ENCODE measurements at regions not wholly inside any gene's neighbourhood (a gene's known extent, or its start where the extent isn't known, plus 50 kb on each side); places are given as distances from the start of the nearest gene placed in this dataset.

- H3K4me3 ChIP-seq (ENCODE audit: low read depth, low read length), result no peak overlapping the region
- TF ChIP-seq CTCF (IDR thresholded peaks at IDR 0.05; ENCODE audit: insufficient read depth, low read depth, low read length), result no peak
- DNase-seq (ENCODE audit: low read depth), result no peak
These were observed 183.6 kb downstream of the ABHD5 start for GRCh38 chr3:43874290-43874689.

- TF ChIP-seq CTCF (IDR thresholded peaks at IDR 0.05; ENCODE audit: insufficient read depth, low read depth, low read length), result no peak
- no peak overlapping the region for H3K4me3 ChIP-seq (ENCODE audit: low read depth, low read length)
- DNase-seq (ENCODE audit: low read depth), result no peak
These were observed 184.0 kb downstream of the ABHD5 start for GRCh38 chr3:43874731-43875130.

GRCh38 chr3:43876648-43877047 is 185.9 kb downstream of the ABHD5 start:
- no peak for DNase-seq (ENCODE audit: low read depth)
- H3K4me3 ChIP-seq (ENCODE audit: low read depth, low read length), result no peak overlapping the region
- no peak for TF ChIP-seq CTCF (IDR thresholded peaks at IDR 0.05; ENCODE audit: insufficient read depth, low read depth, low read length)

GRCh38 chr3:43879166-43879565 is 188.4 kb downstream of the ABHD5 start:
- TF ChIP-seq CTCF (IDR thresholded peaks at IDR 0.05; ENCODE audit: insufficient read depth, low read depth, low read length), result peak; percentile 25
- DNase-seq (ENCODE audit: low read depth), result no peak
- no peak overlapping the region for H3K4me3 ChIP-seq (ENCODE audit: low read depth, low read length)

GRCh38 chr3:43882976-43883680 is 192.4 kb downstream of the ABHD5 start:
- no peak for DNase-seq (ENCODE audit: low read depth)
- no peak overlapping the region for H3K4me3 ChIP-seq (ENCODE audit: low read depth, low read length)
- no peak for TF ChIP-seq CTCF (IDR thresholded peaks at IDR 0.05; ENCODE audit: insufficient read depth, low read depth, low read length)

- DNase-seq (ENCODE audit: low read depth), result no peak
- H3K4me3 ChIP-seq (ENCODE audit: low read depth, low read length), result no peak overlapping the region
- TF ChIP-seq CTCF (IDR thresholded peaks at IDR 0.05; ENCODE audit: insufficient read depth, low read depth, low read length), result no peak
These were observed 193.1 kb downstream of the ABHD5 start for GRCh38 chr3:43883729-43884396.

Measured in fibroblast of villous mesenchyme (primary cell).